Spinal cord (tissue), 9 donors: ENCODE measurements at regions not wholly inside any gene's neighbourhood (a gene's known extent, or its start where the extent isn't known, plus 50 kb on each side); places are given as distances from the start of the nearest gene placed in this dataset.
A peak's percentile ranks its signal among the peaks of the same experiment; 100 is the strongest.

ENCODE experiments used
- DNase-seq, 6 donors: peaks; one replicate each; pipeline versions ENCODE4 v3.0.0 to v3.0.0-alpha.2; 2013 to 2015; ENCODE audit warnings: low spot score in 6 of 6, low read depth in 4 of 6
- H3K27ac ChIP-seq: one replicate; pipeline ENCODE4 v1.5.1; 2013; ENCODE audit warnings: low read depth, low read length, control low read depth
- H3K27me3 ChIP-seq: one replicate; pipeline ENCODE4 v1.6.1; 2013; ENCODE audit warnings: low read length; ENCODE audit not compliant: control insufficient read depth, insufficient read depth
- H3K36me3 ChIP-seq: one replicate; pipeline ENCODE4 v1.6.1; 2013; ENCODE audit warnings: low read length; ENCODE audit not compliant: control insufficient read depth, insufficient read depth
- H3K4me1 ChIP-seq: one replicate; pipeline ENCODE4 v1.6.1; 2013; ENCODE audit warnings: low read length; ENCODE audit not compliant: control insufficient read depth, insufficient read depth
- H3K4me3 ChIP-seq: one replicate; pipeline ENCODE4 v1.5.1; 2013; ENCODE audit warnings: low read depth, low read length, control low read depth
- H3K9me3 ChIP-seq: one replicate; pipeline ENCODE4 v1.6.1; 2013; ENCODE audit warnings: low read length; ENCODE audit not compliant: control insufficient read depth, insufficient read depth
- WGBS: methylation state at CpG from one replicate; pipeline ENCODE4 v1.1.5; 2013; ENCODE audit warnings: missing lambda C conversion rate; ENCODE audit not compliant: insufficient coverage; 5-methylcytosine and 5-hydroxymethylcytosine counted together
- donor health status: healthy.

- 23% methylated on average over 7 of the region's 10 CpGs for WGBS
- DNase-seq: peak; percentile 35 to 90 (median 48)
- Histone ChIP-seq H3K4me3 (no peak overlapping the region), H3K9me3 (no peaks in the 10 kb centered on the region), H3K27ac (peak overlapping the region; percentile 38), H3K36me3 (no peaks in the 10 kb centered on the region), H3K4me1 (peaks cover 7% of the 10 kb centered on the region), H3K27me3 (no peaks in the 10 kb centered on the region)
Measured at GRCh38 chr6:53986721-53987521, 124.3 kb upstream of the MLIP start.

GRCh38 chr6:53987522-53987888 is 123.7 kb upstream of the MLIP start:
- H3K27me3 ChIP-seq: no peaks in the 10 kb centered on the region
- peaks cover 7% of the 10 kb centered on the region for H3K4me1 ChIP-seq
- H3K9me3 ChIP-seq: no peaks in the 10 kb centered on the region
- DNase-seq: no peak
- WGBS: 94% methylated on average over 4 of the region's 4 CpGs
- no peak overlapping the region for H3K27ac ChIP-seq
- H3K36me3 ChIP-seq: no peaks in the 10 kb centered on the region
- H3K4me3 ChIP-seq: no peak overlapping the region

GRCh38 chr6:53989504-53989903 is 121.7 kb upstream of the MLIP start:
- Histone ChIP-seq H3K27ac (no peak overlapping the region), H3K9me3 (no peaks in the 10 kb centered on the region), H3K36me3 (no peaks in the 10 kb centered on the region), H3K4me3 (no peak overlapping the region), H3K27me3 (no peaks in the 10 kb centered on the region), H3K4me1 (peaks cover 7% of the 10 kb centered on the region)
- no peak for DNase-seq

GRCh38 chr6:53992522-53992921 is 118.7 kb upstream of the MLIP start:
- Histone ChIP-seq H3K9me3 (no peaks in the 10 kb centered on the region), H3K27ac (no peak overlapping the region), H3K4me3 (no peak overlapping the region), H3K4me1 (peaks cover under 1% of the 10 kb centered on the region), H3K36me3 (no peaks in the 10 kb centered on the region), H3K27me3 (no peaks in the 10 kb centered on the region)
- 100% methylated on average over 1 of the region's 3 CpGs for WGBS
- DNase-seq: no peak

GRCh38 chr6:53994201-53994600 is 117.0 kb upstream of the MLIP start:
- Histone ChIP-seq H3K27me3 (no peaks in the 10 kb centered on the region), H3K4me3 (no peak overlapping the region), H3K9me3 (no peaks in the 10 kb centered on the region), H3K36me3 (no peaks in the 10 kb centered on the region), H3K27ac (no peak overlapping the region), H3K4me1 (no peaks in the 10 kb centered on the region)
- no CpG with 5 or more reads among the region's 1 CpG for WGBS
- no peak for DNase-seq

GRCh38 chr6:53995935-53996334 is 115.3 kb upstream of the MLIP start:
- H3K27me3 ChIP-seq: no peaks in the 10 kb centered on the region
- no peaks in the 10 kb centered on the region for H3K9me3 ChIP-seq
- H3K4me1 ChIP-seq: no peaks in the 10 kb centered on the region
- no peak overlapping the region for H3K27ac ChIP-seq
- whole genome bisulfite sequencing: 82% methylated on average over 3 of the region's 4 CpGs
- peak in 1 of 6 donors; percentile 41 for DNase-seq
- H3K4me3 ChIP-seq: no peak overlapping the region
- no peaks in the 10 kb centered on the region for H3K36me3 ChIP-seq

GRCh38 chr6:53998303-53998702 is 112.9 kb upstream of the MLIP start:
- WGBS: 85% methylated on average over 2 of the region's 2 CpGs
- H3K27ac ChIP-seq: no peak overlapping the region
- no peaks in the 10 kb centered on the region for H3K4me1 ChIP-seq
- no peaks in the 10 kb centered on the region for H3K27me3 ChIP-seq
- no peak for DNase-seq
- H3K4me3 ChIP-seq: no peak overlapping the region
- no peaks in the 10 kb centered on the region for H3K9me3 ChIP-seq
- no peaks in the 10 kb centered on the region for H3K36me3 ChIP-seq

GRCh38 chr6:53999088-53999755 is 112.0 kb upstream of the MLIP start:
- Histone ChIP-seq H3K4me1 (no peaks in the 10 kb centered on the region), H3K9me3 (no peaks in the 10 kb centered on the region), H3K27ac (no peak overlapping the region), H3K36me3 (no peaks in the 10 kb centered on the region), H3K4me3 (no peak overlapping the region), H3K27me3 (no peaks in the 10 kb centered on the region)
- WGBS: 91% methylated on average over 4 of the region's 8 CpGs
- DNase-seq: no peak

- H3K36me3 ChIP-seq: no peaks in the 10 kb centered on the region
Measured at GRCh38 chr6:54002116-54002515, 109.1 kb upstream of the MLIP start.

GRCh38 chr6:54003316-54003715 is 107.9 kb upstream of the MLIP start:
- 83% methylated on average over 1 of the region's 1 CpG for WGBS
- DNase-seq: no peak
- no peaks in the 10 kb centered on the region for H3K4me1 ChIP-seq
- no peak overlapping the region for H3K4me3 ChIP-seq
- H3K36me3 ChIP-seq: no peaks in the 10 kb centered on the region
- H3K9me3 ChIP-seq: no peaks in the 10 kb centered on the region
- H3K27ac ChIP-seq: no peak overlapping the region
- H3K27me3 ChIP-seq: no peaks in the 10 kb centered on the region

More at GRCh38 chr6:54002116-54002515, 109.1 kb upstream of the MLIP start:
- Histone ChIP-seq H3K4me1 (no peaks in the 10 kb centered on the region), H3K27me3 (no peaks in the 10 kb centered on the region), H3K27ac (no peak overlapping the region), H3K9me3 (no peaks in the 10 kb centered on the region), H3K4me3 (no peak overlapping the region)
- WGBS: 100% methylated on average over 1 of the region's 1 CpG
- no peak for DNase-seq
